ENCODE measurements at regions not wholly inside any gene's neighbourhood (a gene's known extent, or its start where the extent isn't known, plus 50 kb on each side); places are given as distances from the start of the nearest gene placed in this dataset.

GRCh38 chr18:51401912-51402311 lies 204.4 kb upstream of the MEX3C start:
- no peak for DNase-seq

GRCh38 chr18:51404620-51405019 lies 207.1 kb upstream of the MEX3C start:
- no peak for DNase-seq

DNA sequence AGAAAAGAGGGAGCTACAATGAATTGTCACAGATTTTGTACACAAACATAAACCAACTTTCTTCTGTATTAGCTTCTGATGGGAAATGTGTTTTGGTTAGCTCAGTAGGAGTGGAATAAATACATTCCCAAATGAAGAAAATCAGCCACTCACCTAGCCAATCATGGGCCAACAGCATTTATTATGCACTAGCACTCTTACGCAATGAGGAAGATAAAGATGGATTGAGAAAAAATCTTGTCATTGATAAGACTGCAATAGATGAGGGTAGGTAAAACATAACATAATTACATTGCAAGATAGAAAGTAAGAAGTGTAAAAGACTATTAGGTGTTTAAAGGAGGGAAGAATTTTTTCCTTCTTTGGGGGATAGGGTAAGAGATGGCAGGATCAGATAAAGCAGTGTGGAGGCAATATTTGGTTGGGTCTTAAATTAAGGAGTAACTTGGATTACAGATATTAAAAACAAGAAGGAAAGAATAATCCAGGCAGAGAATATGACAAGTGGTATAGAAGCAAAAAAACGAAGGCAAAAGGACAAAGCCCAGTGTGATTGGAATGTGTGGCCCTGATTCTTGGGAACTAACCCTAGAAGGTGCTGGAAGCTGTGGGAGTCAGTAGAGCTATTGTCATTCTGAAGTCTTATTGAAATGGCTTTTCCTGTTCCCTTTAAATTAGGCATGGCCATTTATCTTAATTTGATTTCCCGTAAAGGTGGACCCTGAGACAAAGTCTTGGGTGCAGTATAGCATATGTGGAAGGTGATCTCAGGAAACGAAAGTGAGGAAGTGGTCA lies 208.4 kb upstream of the MEX3C start:
- DNase-seq = no peak

DNA sequence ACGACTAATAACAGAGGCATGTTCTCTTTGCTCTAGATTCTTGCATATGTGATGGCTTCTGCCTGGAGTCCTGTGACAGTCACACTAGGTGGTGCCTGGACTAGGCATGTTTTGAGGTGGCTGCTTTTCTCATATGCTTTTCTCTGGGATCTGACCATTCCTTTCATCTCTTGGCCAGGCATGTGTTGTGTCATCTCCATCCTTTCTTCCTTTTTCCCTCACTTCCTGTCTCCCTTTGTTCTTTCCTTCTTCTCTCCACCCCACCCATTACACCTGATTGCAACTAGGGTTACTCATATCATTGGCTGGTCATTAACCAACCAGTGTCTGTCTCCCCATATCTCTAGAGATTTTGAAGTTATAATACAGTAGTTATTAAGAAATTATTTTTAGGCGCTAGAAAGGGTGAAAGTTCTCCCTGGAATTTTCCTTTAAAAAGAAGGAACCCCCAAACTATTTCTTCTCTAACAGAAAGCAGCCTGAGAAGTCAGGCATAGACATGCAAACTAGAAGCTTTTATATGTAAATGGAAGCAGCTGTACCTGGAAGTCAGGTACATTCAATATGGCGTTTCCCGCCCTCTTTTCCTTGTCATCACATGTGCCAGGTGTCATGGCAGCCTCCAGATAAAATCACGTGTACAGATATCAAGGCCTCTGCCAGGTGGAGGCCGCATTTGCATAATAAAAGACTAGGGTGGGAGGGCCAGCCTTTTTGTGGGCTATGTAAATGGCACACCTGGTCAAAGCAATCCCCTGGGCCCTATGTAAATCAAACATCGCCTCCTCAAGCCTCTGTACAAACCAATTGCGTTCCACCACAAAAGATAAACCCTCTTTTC lies 220.4 kb upstream of the MEX3C start:
- no peak for DNase-seq

DNA sequence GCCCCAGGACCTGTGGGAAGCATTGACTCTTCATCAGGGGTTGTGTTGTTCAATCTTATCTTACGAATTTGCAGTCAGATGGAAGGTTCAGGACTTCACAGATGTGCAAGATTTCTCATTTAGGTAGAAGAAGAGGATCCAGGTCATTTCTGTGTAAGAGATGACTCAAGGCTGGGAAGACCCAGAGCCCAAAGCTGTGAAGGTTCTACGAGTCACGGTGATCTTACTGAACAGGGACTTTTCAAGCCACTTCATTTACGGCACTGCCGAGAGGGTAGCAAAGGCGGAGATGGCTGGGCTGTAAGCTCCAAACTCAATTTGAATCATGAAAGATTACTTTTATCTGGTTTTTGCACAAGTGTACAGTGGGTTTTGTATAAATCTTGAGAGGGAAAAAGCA lies 228.0 kb upstream of the MEX3C start:
- DNase-seq = no peak

DNA sequence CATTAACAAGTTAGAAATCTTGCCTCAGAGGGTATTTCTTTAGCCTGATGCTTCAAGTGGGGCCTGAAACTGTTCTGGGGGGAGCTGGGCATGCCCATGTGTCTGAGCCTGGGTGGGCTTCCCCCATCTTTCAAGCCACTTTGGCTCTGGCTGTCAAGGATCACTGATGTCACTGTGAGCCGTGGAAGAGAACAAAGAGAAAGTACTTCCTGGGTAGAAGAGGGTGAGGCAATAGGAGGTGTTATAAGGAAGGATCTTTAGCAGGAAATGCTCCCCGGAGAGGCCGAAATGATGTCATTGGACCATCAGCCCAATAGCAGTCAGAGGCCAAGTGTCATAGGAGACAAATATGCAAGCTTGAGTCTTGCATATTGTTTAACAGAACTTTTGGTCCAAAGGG lies 228.4 kb upstream of the MEX3C start:
- DNase-seq = no peak

DNA sequence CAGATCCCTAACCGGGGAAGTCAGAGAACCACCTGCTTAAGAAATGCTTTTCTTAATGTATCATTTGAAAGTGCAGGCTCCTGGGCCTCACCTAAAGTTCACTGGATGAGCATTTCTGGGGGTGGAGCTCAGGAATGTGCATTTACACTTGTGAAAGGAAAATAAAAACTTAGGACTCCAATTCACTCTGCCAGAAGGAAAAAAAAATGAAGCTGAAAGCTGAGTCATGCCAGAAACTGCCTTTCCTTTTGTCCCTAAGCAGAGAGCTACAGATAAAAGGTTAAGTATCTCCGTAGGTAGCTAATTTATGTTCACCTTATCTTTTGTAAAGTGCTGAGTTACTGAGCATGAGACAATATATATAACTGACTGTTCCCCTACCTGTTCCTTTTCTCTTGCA lies 229.5 kb upstream of the MEX3C start:
- no peak for DNase-seq

DNA sequence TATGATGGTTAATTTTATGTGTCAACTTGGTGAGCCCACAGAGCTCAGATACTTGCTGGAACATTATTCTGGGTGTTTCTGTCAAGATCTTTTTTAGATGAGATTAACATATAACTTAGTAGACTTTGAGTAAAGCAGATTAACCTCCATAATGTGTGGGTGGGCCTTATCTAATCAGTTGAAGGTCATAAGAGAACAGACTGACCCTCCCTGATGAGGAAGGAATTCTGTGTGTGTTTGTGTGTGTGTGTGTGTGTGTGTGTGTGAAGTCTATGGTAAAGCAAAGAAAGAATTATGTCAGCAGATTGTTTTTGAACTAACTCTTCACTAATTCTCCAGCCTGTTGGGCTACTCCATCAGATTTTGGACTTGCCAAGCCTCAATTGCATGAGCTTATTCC lies 232.2 kb upstream of the MEX3C start:
- no peak for DNase-seq

GRCh38 chr18:51430538-51430937 lies 233.1 kb upstream of the MEX3C start:
- DNase-seq = no peak

DNA sequence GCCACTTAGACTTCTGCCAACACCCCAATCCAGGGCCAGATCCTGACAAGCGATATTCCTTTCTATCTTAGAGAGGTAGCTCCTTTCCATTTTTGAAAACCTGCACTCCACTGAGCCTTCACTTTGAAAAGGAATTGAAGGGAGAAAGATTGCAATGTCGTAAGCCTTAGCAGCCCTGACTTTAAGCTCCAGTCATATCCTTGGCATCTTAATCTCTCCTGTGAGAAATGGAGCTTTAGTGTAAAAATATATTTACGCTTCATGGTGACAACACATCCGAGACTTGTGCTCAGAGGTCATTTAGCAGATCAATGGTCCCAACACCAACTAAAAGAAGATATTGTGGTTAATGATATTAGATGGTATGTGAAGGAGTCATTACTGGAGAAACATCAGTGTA lies 235.8 kb upstream of the MEX3C start:
- DNase-seq = no peak

DNA sequence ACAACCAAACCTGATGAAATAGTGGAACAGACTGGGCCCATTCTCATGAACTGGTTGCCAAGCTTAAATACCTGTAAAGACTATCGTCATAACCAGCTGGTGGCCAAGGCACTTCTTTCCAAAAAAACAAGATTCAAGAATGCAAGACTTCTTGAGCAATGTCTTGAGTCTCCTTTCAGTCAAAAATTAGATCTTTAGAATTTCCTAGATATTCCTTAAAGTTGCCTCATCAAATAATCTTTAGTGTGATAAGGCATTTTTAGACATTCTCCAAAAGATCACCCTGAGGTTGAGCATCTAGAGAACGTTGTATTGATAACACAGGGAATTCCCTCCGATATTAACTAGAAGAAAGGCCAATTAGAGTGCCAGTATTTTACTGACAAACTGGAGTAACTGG lies 236.4 kb upstream of the MEX3C start:
- DNase-seq = no peak

DNA sequence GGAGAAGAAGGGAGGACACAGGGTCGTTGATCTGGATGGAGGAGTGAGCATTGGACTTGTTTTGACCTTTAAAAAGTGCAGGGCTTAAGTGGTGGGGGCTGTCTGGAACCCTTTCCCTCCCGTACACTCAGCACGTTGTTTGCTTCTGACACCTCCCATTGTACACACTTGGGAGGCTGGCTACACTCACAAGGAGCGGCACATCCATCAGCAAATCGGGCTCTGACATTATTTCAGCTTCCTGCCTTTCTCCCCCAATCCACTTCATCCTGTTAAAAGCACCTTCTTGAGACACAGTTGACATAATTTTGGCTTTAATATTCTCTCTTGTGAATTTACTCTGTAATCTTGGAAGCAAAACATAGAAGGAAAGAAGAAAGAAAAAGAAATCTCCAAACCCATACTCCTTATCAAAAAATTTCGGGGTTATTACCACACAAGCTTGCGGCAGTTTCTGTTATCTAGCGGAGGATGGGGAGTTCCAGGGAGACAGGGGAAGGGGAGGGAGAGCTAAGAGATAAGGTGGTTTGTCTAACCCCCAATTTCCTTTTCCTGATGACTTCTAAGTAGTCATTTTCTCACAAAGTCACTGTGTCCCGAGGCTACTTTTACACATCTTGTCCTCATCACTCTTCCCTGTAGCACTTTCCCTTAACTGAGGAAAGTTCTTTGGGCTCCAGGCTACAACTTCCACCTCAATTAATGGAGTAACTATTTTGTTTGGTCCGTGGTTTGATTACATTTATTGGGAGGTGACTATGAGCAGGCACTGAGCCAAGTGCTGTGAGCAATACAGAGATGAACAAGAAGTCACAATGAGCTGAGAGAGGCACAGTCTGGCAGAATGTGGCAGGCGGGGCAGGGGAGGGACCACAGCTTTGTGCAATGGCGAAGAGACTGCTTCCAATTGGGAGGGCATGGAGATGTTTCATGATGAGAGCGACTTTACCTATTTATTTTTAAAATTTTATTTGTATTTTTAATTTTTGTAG lies 240.1 kb upstream of the MEX3C start:
- DNase-seq = no peak

DNA sequence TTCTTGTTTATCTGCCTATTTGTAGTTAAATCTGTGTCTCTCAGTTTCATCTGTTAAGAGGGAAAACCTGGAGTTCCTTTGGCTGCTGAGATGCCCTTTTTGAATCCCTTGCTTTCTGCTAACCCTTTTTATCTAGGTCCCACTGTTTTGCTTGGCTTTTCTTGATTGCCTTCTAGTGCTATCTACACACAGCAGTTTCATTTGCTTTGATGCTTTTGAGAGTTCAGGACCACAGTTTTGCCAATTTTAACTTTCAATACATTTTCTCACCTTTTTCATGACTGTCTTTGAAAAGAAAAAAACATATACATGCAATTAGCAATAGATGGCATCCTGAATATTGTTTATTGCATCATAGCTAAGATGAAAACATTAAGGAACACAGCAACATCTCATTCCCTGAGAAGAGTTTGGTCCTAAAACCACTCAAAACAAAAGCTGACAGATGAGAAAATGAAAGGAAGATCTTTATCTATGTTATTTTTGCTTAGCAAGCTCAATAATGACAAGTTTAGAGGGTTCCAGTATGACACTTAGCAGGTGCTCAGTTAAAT lies 241.4 kb upstream of the MEX3C start:
- no peak for DNase-seq

DNA sequence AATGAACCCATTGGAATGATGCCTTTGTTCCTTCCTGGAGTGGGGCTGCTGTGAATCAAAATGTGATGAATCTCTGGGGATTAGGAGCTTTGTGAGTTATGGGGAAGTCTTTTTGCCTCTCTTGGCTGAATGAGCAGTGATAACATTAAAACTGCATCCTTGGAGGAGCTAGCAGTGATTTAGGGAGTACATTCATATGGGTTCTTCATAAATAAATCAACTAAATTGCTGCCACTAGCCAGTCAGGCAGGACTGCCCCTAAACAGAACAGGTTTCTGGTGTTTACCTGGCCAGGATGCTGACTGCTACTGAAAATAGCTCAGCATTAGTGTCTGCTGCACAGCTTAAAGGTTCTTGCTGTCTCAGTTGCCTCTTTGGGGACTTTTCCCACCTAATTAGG lies 244.5 kb upstream of the MEX3C start:
- no peak for DNase-seq

- no peak for DNase-seq
Measured at GRCh38 chr18:51446571-51447210, 249.2 kb upstream of the MEX3C start.

DNA sequence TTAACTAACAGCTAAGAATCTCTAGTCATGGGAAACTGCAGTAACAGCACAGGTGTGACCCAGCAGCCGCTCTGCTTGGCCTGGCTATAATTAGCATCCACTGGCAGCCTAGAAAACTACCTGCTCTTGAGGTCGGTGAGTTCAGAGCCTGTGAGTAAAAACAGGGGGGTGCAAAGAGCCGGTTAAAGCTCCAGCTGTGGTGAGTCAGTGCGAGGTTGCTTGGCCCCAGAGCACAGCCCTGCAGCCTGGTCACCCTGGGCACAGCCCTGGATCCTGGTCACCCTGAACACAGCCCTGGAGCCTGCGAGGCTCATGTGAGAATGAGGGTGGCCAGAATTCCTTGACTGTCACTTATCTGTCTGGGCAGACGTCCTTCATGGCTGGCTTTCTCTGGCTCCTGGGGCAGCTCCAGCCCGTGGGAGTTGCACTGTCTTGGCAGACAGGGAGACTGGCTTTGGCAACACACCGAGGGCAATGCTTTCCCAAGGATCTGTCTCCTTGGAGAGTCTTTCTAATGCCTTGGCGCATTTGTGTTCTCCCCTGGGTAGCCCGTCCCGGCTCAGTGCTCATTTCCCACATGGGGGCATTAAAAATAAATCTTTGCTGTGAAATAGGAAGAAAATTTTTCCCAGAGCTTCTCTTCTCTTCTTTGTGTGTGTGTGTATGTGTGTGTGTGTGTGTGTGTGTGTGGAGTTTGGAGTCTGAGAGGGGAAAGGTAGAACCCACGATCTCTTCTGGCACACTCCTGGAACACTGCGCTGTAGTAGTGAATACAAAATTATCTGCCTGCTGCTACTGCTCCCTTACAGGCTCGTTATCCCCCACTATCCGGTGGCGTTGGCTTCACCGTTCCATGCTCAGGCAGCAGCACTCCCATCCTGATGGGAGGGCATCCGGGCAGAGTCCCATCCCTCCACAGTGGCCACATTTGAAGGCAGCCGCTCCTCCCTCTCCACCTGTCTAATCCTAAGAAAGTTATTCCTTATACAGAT lies 250.2 kb upstream of the MEX3C start:
- DNase-seq = no peak

- no peak for DNase-seq
Measured at GRCh38 chr18:51448949-51449348, 251.5 kb upstream of the MEX3C start.

GRCh38 chr18:51453594-51453993 lies 256.1 kb upstream of the MEX3C start:
- DNase-seq = no peak

DNA sequence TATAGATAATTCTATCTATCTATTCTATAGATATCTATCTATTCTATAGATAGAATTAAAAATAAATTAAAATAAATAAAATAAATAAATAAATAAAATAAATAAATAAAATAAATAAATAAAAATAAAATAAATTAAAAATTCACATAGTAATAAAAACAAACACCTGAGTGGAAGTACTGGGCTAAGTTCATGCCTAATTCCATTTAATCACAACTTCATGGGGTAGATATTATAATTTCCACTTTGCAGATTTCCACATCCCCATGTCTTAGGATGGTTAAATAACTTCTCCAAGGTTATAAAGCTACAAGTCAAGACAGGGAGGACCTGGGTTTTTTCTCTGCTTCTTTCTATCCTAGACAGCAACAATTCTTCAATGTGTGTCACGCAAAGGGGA lies 261.4 kb upstream of the MEX3C start:
- DNase-seq = no peak

DNA sequence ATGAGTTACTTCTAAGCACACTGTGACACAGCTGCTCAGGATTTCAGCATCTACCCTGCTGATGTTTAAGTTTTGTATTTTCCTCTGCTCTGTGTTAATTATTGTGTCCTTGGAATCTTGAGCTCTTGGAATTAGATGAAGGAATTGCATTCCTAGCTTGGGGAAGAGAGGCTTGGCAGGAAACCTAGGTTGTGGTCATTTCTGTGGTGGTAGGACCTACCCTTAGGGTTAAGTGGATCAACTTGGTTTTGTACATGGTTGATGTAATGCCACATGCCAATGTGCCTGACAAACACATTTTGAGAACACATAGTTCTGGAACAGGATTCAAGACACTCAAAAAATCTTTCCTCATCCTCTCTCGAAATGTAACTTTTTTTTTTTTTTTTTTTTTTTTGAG lies 264.5 kb upstream of the MEX3C start:
- no peak for DNase-seq
